Dendritic cell treated with granulocyte-macrophage colony-stimulating factor and Interleukin-4, amounts not matched to agents 40 ng/mL and 50 ng/mL, for 4 days (primary cell): ENCODE measurements at regions not wholly inside any gene's neighbourhood (a gene's known extent, or its start where the extent isn't known, plus 50 kb on each side); places are given as distances from the start of the nearest gene placed in this dataset.
A peak's percentile ranks its signal among the peaks of the same experiment; 100 is the strongest.

Experiments used
- H3K27ac Mint-ChIP-seq: one replicate; pipeline ENCODE4 v1.8.0; 2022; ENCODE audit warnings: mild to moderate bottlenecking, mixed read lengths
- H3K27me3 Mint-ChIP-seq: one replicate; pipeline ENCODE4 v1.8.0; 2022; ENCODE audit warnings: mild to moderate bottlenecking, mixed read lengths
- H3K36me3 Mint-ChIP-seq: one replicate; pipeline ENCODE4 v1.8.0; 2022; ENCODE audit warnings: low read depth, mixed read lengths
- H3K4me1 Mint-ChIP-seq: one replicate; pipeline ENCODE4 v1.8.0; 2022; ENCODE audit warnings: low read depth, mixed read lengths
- H3K4me3 Mint-ChIP-seq: one replicate; pipeline ENCODE4 v1.8.0; 2022; ENCODE audit warnings: mild to moderate bottlenecking, moderate library complexity, mixed read lengths
- H3K9me3 Mint-ChIP-seq: one replicate; pipeline ENCODE4 v1.8.0; 2022; ENCODE audit warnings: mixed read lengths
- intact Hi-C: fragments of 100-400 bp; cut with micrococcal nuclease; formaldehyde crosslinking; loops from one replicate; pipeline ENCODE4 v1.15.0; 2022

DNA sequence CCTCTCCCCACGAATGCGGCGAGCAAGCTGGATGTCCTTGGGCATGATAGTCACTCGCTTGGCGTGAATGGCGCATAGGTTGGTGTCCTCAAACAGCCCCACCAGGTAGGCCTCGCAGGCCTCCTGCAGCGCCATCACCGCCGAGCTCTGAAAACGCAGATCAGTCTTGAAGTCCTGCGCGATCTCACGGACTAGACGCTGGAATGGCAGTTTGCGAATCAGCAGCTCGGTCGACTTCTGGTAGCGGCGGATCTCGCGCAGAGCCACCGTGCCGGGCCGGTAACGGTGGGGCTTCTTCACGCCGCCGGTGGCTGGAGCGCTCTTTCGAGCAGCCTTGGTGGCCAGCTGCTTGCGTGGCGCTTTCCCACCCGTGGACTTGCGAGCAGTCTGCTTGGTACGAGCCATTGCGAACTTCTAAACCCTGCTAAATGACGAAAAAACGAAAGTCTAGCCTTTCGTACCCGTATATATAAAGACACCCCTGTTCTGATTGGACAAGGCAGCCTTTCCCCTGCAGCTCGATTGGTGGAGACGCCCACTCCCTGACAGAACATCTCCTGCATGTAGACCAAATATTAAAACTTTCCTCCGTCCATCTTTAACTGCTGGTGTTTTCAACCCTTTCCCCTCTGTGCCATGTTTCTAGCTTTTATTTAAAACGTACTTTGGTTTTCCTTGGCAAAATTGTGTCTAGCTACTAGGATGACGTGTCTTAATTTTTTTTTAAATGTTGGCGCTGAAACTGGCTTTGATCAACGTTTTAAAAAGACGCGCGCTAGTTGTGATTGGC lies 109.8 kb downstream of the HFE start:
- intact Hi-C loops: no loop called here
- peak overlapping the region; percentile 99 for H3K27ac Mint-ChIP-seq
- H3K36me3 Mint-ChIP-seq: peaks cover 20% of the 10 kb centered on the region
- H3K9me3 Mint-ChIP-seq: no peaks in the 10 kb centered on the region
- H3K4me3 Mint-ChIP-seq: peak overlapping the region; percentile 84
- peaks cover 20% of the 10 kb centered on the region for H3K4me1 Mint-ChIP-seq
- no peaks in the 10 kb centered on the region for H3K27me3 Mint-ChIP-seq

DNA sequence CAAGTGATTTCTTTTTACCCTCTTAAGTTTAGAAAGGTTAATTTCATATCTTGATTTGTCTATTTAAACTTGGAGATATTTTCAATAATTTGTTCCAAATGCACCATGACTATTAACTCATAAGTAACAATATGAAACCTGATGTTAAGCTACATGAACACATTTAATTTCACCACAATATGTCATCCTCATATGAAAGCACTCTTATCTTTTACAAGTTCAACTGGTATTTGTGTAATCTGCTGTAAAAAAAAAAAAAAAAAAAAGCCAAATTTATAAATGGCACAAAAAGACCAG lies 110.4 kb downstream of the HFE start:
- H3K4me1 Mint-ChIP-seq: peaks cover 20% of the 10 kb centered on the region
- H3K4me3 Mint-ChIP-seq: peak overlapping the region; percentile 84
- no peaks in the 10 kb centered on the region for H3K9me3 Mint-ChIP-seq
- intact Hi-C loops: no loop called here
- peaks cover 20% of the 10 kb centered on the region for H3K36me3 Mint-ChIP-seq
- H3K27ac Mint-ChIP-seq: peak overlapping the region; percentile 99
- no peaks in the 10 kb centered on the region for H3K27me3 Mint-ChIP-seq

DNA sequence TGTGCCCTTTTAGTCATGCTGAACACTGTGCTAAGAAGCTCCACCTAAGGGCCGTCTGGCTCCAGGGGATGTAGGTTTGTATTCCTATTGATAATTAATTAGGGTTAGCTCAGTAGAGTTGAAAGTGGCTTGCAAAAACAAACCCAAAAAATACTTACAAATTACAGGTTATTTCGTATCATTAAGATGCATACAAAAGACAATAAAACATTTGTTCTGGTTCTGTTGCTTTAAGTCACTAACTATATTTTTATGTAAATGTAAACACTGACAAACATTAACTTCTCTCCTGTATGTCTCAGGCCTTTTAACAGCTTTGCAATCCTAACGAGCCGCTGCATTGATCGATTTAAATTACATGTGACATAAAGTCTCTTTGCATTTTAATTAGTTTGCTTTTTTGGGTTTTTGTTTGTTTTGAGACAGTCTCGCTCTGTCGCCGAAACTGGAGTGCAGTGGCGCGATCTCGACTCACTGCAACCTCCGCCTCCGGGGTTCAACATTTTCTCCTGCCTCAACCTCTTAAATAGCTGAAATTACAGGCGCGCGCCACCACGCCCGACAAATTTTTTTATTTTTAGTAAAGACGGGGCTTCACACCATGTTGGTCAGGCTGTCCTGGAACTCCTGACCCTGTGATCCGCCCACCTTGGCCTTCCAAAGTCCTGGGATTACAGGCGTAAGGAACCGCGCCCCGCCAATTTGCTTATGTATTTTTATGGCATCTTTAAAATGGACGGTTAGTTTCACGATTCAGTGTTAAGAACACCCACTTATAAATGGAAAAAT lies 110.9 kb downstream of the HFE start:
- no peaks in the 10 kb centered on the region for H3K27me3 Mint-ChIP-seq
- peaks cover 22% of the 10 kb centered on the region for H3K4me1 Mint-ChIP-seq
- peak overlapping the region; percentile 99 for H3K27ac Mint-ChIP-seq
- peak overlapping the region; percentile 84 for H3K4me3 Mint-ChIP-seq
- H3K9me3 Mint-ChIP-seq: no peaks in the 10 kb centered on the region
- H3K36me3 Mint-ChIP-seq: peaks cover 20% of the 10 kb centered on the region
- intact Hi-C loops: loop anchor here (2.0 kb wide), 1 partner anchor 25 kb away; no protein-coding TSS in a partner anchor

DNA sequence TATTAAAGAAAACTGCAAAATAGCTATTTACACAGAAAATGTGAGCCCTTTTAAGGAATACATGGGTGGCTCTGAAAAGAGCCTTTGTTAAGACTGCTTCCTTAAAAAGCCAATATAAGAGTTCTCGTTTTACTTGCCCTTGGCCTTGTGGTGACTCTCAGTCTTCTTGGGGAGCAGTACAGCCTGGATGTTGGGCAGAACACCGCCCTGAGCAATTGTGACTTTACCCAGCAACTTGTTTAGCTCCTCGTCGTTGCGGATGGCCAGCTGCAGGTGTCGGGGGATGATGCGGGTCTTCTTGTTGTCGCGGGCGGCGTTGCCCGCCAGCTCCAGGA lies 111.5 kb downstream of the HFE start:
- H3K27ac Mint-ChIP-seq: peak overlapping the region; percentile 99
- peaks cover 25% of the 10 kb centered on the region for H3K4me1 Mint-ChIP-seq
- H3K9me3 Mint-ChIP-seq: no peaks in the 10 kb centered on the region
- intact Hi-C loops: loop anchor here (1.0 to 2.0 kb wide), 2 partner anchors 26 to 41 kb away; no protein-coding TSS in a partner anchor
- H3K27me3 Mint-ChIP-seq: no peaks in the 10 kb centered on the region
- H3K36me3 Mint-ChIP-seq: peaks cover 20% of the 10 kb centered on the region
- H3K4me3 Mint-ChIP-seq: peak overlapping the region; percentile 84

DNA sequence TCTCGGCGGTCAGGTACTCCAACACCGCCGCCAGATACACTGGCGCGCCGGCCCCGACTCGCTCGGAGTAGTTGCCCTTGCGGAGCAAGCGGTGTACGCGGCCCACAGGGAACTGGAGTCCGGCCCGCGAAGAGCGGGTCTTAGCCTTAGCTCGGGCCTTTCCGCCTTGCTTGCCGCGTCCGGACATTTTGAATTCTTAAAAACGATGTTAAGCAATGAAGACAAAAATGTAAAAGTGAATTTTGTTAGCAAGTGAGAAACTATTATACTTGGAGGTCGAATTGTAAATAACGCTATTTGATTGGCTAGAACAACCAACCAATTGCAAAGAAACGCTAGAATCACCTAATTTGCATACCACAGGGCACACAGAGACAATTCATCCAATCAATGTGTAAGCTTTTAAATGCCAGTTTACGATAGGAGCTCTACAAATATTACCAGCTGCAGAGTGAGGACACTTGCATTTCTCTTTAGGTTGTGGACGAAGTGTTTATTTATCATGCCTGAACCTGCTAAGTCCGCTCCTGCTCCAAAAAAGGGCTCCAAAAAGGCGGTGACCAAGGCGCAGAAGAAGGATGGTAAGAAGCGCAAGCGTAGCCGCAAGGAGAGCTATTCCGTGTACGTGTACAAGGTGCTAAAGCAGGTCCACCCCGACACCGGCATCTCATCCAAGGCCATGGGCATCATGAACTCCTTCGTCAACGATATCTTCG lies 112.0 kb downstream of the HFE start:
- Mint-ChIP-seq H3K9me3 (no peaks in the 10 kb centered on the region), H3K36me3 (peaks cover 20% of the 10 kb centered on the region), H3K27ac (peak overlapping the region; percentile 99), H3K4me3 (peak overlapping the region; percentile 84), H3K27me3 (no peaks in the 10 kb centered on the region), H3K4me1 (peaks cover 25% of the 10 kb centered on the region)
- intact Hi-C loops: loop anchor here (1.0 to 2.0 kb wide), 2 partner anchors 26 to 42 kb away; no protein-coding TSS in a partner anchor

DNA sequence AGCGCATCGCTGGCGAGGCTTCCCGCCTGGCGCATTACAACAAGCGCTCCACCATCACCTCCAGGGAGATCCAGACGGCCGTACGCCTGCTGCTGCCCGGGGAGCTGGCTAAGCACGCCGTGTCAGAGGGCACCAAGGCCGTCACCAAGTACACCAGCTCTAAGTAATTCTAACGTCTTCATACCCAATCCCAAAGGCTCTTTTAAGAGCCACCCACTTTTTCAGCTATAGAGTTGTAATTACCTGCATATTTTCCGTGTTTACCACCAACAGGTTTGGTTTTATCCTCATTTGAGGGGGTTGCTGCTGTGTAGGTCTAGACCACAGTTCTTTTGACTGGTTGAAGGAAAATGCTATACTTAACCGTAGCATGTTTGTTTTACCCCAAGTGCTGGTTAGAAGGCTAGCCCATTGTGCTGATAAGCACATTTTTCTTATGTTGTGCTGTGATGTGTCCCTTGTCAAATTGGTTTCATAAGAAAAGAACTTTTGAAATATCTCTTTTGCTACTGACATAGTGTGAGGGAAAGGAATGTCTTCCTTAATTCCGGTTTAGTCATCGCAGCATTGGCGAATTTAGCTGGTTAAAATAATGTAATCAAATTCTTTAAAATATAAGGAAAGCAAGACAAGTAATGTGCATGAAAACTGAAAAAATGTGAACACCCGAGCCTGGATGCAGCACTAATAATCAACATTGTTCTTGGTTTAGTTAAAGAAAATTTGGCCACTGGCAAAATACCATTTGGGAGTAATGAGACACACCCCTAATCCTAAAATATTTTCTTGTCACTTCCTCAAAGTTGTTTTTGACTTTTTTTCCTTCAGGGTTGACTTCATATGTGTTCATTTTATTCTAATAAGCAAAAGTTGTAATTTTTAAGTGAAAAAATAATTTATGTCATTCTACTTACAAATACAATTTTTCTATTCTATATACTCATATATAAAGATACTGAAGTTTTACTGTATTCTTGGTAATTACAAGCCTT lies 112.8 kb downstream of the HFE start:
- Mint-ChIP-seq H3K36me3 (peaks cover 28% of the 10 kb centered on the region), H3K4me1 (peaks cover 25% of the 10 kb centered on the region)
- intact Hi-C loops: loop anchor here (1.0 to 2.0 kb wide), 2 partner anchors 27 to 43 kb away; no protein-coding TSS in a partner anchor

DNA sequence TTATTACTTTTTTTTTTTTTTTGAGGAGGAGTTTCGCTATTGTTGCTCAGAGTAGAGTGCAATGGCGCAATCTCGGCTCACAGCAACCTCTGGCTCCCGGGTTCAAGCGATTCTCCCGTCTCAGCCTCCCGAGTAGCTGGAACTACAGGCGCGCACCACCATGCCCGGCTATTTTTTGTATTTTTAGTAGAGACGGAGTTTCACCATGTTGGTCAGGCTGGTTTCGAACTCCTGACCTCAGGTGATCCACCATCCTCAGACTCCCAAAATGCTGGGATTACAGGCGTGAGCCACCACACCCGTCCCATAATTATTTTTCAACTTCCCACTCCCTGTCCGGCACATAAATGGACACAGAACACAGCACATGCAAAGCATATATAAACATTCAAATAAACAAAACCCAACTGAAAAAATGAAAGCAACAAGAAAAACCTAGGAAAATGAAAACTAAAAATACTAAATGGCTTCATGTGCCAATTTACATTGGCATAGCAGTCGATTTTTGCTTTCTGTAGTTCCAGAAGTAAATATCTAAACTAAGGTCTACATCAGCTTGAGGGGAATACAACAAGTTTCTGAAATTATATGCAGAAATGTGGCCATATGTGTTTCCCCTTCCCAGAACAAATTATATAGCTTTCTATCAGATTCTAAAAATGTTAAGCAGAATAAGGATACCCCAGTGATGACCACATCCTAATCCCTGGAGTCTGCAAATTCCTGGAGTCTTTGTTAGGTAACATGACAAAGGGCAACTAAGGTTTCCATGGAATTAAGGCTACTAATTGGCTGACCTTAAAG lies 113.9 kb downstream of the HFE start:
- Mint-ChIP-seq H3K4me3 (no peak overlapping the region), H3K9me3 (no peaks in the 10 kb centered on the region), H3K36me3 (peaks cover 23% of the 10 kb centered on the region), H3K27me3 (no peaks in the 10 kb centered on the region), H3K27ac (no peak overlapping the region), H3K4me1 (peaks cover 18% of the 10 kb centered on the region)
- intact Hi-C loops: no loop called here

More for the DNA sequence above, 112.8 kb downstream of the HFE start:
- Mint-ChIP-seq H3K27ac (peak overlapping the region; percentile 99), H3K27me3 (no peaks in the 10 kb centered on the region), H3K9me3 (no peaks in the 10 kb centered on the region), H3K4me3 (peak overlapping the region; percentile 84)

DNA sequence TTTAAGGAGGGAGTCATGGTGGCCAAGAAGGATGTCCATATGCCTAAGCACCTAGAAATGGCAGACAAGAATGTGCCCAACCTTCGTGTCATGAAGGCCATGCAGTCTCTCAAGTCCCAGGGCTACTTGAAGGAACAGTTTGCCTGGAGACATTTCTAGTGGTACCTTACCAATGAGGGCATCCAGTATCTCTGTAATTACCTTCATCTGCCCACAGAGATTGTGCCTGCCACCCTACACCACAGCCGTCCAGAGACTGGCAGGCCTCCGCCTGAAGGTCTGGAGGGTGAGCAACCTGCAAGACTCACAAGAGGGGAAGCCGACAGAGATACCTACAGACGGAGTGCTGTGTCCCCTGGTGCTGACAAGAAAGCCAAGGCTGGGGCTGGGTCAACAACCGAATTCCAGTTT lies 115.0 kb downstream of the HFE start:
- no peak overlapping the region for H3K4me3 Mint-ChIP-seq
- H3K27me3 Mint-ChIP-seq: no peaks in the 10 kb centered on the region
- peaks cover 17% of the 10 kb centered on the region for H3K36me3 Mint-ChIP-seq
- H3K4me1 Mint-ChIP-seq: peaks cover 17% of the 10 kb centered on the region
- no peak overlapping the region for H3K27ac Mint-ChIP-seq
- no peaks in the 10 kb centered on the region for H3K9me3 Mint-ChIP-seq
- intact Hi-C loops: no loop called here

DNA sequence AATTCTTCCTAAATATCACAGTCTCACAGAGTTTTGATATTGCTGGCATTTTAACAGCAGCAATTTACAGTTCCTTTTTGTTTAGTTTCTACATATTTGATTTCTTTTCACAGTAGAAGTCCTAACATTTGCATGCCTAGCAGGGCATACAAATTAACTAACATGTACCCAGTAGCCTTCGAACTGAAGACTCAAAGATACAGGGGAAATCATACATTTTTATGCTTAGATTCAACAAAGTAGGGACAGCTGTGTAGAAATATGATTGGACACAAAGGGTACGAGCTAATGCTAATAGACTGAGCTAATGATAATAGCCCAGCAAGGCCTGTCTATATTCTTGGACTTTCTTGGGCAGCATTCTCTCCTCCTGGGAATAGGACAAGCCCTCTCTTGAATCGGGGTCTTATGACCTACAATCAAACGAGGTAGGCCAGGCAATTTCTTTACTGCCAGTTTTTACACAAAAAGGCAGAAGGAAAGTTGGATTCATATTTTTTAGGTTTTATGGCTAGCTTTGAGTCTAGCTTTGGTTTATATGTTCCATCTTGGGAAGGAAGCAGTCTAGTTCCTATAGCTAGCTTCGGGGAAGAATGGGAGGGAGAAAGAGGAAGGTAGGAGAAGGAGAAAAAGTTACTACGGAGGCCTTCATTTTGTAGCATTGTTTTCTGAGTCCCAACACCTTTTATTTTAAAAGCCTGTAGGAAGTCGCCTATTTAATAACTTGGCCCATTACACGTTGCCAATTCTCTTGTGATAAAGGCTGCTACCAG lies 115.8 kb downstream of the HFE start:
- Mint-ChIP-seq H3K27ac (peak overlapping the region; percentile 62), H3K4me1 (peaks cover 13% of the 10 kb centered on the region), H3K9me3 (no peaks in the 10 kb centered on the region), H3K36me3 (peaks cover 15% of the 10 kb centered on the region), H3K27me3 (no peaks in the 10 kb centered on the region), H3K4me3 (no peak overlapping the region)
- intact Hi-C loops: no loop called here

DNA sequence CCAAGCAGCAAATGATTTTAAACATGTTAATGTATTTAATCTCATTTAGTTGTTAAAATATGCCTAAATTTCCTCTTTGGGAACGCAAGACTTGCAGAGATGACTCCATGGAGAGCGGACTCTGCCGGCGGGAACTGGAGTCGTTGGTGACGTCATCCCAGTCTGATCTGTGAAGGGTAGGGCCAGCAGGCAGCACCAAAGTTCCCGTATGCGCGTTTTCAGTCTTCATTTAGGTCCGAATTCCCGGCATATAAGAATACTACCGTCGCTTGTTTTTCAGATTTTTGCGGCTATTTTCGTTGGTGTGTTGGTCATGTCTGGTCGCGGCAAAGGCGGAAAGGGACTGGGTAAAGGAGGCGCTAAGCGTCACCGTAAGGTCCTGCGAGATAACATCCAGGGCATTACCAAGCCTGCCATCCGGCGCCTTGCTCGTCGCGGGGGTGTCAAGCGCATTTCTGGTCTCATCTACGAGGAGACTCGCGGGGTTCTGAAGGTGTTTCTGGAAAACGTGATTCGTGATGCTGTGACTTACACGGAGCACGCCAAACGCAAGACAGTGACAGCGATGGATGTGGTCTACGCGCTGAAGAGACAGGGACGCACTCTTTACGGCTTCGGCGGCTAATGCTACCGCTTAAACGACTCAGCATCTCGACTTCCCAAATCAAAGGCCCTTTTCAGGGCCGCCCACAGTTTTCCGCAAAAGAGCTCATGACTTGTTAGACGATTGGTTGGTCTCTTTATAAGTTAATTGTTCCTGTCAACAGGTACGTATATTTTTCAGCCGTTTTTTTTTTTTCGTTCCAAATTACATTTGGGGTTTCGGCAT lies 117.3 kb downstream of the HFE start:
- Mint-ChIP-seq H3K9me3 (no peaks in the 10 kb centered on the region), H3K4me1 (peaks cover 11% of the 10 kb centered on the region)
- intact Hi-C loops: loop anchor here (1.0 kb wide), 1 partner anchor 12 kb away; a partner anchor contains a TSS

DNA sequence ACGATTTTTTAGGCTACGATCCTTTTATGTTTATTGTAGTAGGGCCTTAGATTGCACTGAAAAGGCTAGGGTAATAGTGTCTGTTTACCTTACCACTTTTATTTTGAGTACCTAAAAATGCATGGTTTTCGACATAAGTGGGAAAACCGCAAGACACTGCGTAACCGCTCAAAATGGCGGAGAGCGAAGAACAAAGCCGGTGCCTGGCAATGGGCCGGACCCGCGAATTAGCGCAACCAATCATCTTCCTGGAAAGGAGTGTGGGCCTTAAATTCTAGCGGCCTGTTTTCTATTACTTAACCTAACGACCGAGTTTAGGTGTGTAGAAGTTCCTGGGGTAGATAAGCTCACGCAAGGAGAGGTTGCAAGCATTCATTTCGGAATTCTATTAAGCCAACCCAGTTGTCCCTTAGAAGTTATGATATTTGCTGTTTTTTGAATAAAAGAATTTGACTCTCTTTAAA lies 118.0 kb downstream of the HFE start:
- H3K4me3 Mint-ChIP-seq: no peak overlapping the region
- intact Hi-C loops: loop anchor here (1.0 kb wide), 1 partner anchor 11 kb away; a partner anchor contains a TSS
- no peak overlapping the region for H3K27ac Mint-ChIP-seq
- H3K9me3 Mint-ChIP-seq: no peaks in the 10 kb centered on the region
- H3K27me3 Mint-ChIP-seq: no peaks in the 10 kb centered on the region
- H3K4me1 Mint-ChIP-seq: peaks cover 5% of the 10 kb centered on the region
- H3K36me3 Mint-ChIP-seq: peaks cover 10% of the 10 kb centered on the region

More for the DNA sequence above, 117.3 kb downstream of the HFE start:
- peaks cover 10% of the 10 kb centered on the region for H3K36me3 Mint-ChIP-seq
- no peak overlapping the region for H3K27ac Mint-ChIP-seq
- no peaks in the 10 kb centered on the region for H3K27me3 Mint-ChIP-seq
- H3K4me3 Mint-ChIP-seq: no peak overlapping the region
